Thyroid gland (tissue), 4 donors: ENCODE measurements at regions not wholly inside any gene's neighbourhood (a gene's known extent, or its start where the extent isn't known, plus 50 kb on each side); places are given as distances from the start of the nearest gene placed in this dataset.

Source experiments
- POLR2A ChIP-seq, 2 donors: fragments of 450-650 bp; IDR thresholded peaks; one replicate each; pipeline ENCODE4 v1.6.1; 2017; ENCODE audit warnings: antibody characterized with exemption in 2 of 2, mild to moderate bottlenecking in 2 of 2, moderate library complexity in 1 of 2
- TF ChIP-seq, protein P1 (sequence below), 6 experiments: fragments of 200-600 bp in 3 of 6; fragments of 450-650 bp in 3 of 6; sonication (generic) in 3 of 6; IDR thresholded peaks; one replicate each; pipeline ENCODE4 v1.5.1; 2016 to 2019; ENCODE audit warnings: antibody characterized with exemption in 6 of 6, mild to moderate bottlenecking in 2 of 6, inconsistent platforms in 1 of 6, moderate library complexity in 1 of 6

- TF ChIP-seq, protein P1, sequence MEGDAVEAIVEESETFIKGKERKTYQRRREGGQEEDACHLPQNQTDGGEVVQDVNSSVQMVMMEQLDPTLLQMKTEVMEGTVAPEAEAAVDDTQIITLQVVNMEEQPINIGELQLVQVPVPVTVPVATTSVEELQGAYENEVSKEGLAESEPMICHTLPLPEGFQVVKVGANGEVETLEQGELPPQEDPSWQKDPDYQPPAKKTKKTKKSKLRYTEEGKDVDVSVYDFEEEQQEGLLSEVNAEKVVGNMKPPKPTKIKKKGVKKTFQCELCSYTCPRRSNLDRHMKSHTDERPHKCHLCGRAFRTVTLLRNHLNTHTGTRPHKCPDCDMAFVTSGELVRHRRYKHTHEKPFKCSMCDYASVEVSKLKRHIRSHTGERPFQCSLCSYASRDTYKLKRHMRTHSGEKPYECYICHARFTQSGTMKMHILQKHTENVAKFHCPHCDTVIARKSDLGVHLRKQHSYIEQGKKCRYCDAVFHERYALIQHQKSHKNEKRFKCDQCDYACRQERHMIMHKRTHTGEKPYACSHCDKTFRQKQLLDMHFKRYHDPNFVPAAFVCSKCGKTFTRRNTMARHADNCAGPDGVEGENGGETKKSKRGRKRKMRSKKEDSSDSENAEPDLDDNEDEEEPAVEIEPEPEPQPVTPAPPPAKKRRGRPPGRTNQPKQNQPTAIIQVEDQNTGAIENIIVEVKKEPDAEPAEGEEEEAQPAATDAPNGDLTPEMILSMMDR (IDR thresholded peaks at IDR 0.05), result no peak
- TF ChIP-seq POLR2A (IDR thresholded peaks at IDR 0.05), result no peak
These were observed 1197.3 kb downstream of the BRD1 start for GRCh38 chr22:48630433-48630754.
